Stimulated activated CD4-positive, alpha-beta T cell treated with anti-CD3 and anti-CD28 coated beads, Interleukin-15, amount 100 ng/mL, for 48 hours (primary cell): ENCODE measurements at regions not wholly inside any gene's neighbourhood (a gene's known extent, or its start where the extent isn't known, plus 50 kb on each side); places are given as distances from the start of the nearest gene placed in this dataset.
"Not testable (repeated sequence)": the region's sequence is repeated elsewhere in the genome, so short reads cannot be mapped to it uniquely, and the experiment has no call there.

ENCODE experiments used
- DNase-seq, 2 donors: peaks; one replicate each; pipeline ENCODE4 v3.0.0-alpha.2; 2020; ENCODE audit warnings: low read depth in 2 of 2

GRCh38 chr11:81197396-81197795 lies 1536.3 kb downstream of the FAM181B start:
- DNase-seq: no peak

GRCh38 chr11:81192516-81192915 lies 1541.1 kb downstream of the FAM181B start:
- DNase-seq: no peak

GRCh38 chr11:81190546-81190945 lies 1543.1 kb downstream of the FAM181B start:
- DNase-seq: no peak

- DNase-seq: not testable (repeated sequence)
Observed at GRCh38 chr11:81187033-81187432, 1546.6 kb downstream of the FAM181B start.

GRCh38 chr11:81174646-81175330 lies 1558.9 kb downstream of the FAM181B start:
- no peak for DNase-seq

GRCh38 chr11:81165164-81165563 lies 1568.5 kb downstream of the FAM181B start:
- DNase-seq: no peak

- DNase-seq: no peak
Observed at GRCh38 chr11:81159900-81160299, 1573.8 kb downstream of the FAM181B start.

- DNase-seq: no peak
Observed at GRCh38 chr11:81135570-81135969, 1598.1 kb downstream of the FAM181B start.

- no peak for DNase-seq
Observed at GRCh38 chr11:81129618-81130017, 1604.0 kb downstream of the FAM181B start.

GRCh38 chr11:81112718-81113117 lies 1620.9 kb downstream of the FAM181B start:
- no peak for DNase-seq

GRCh38 chr11:81104051-81104450 lies 1629.6 kb downstream of the FAM181B start:
- DNase-seq: no peak

- DNase-seq: no peak
Observed at GRCh38 chr11:81098471-81098870, 1635.2 kb downstream of the FAM181B start.

GRCh38 chr11:81092522-81092921 lies 1641.1 kb downstream of the FAM181B start:
- DNase-seq: no peak

GRCh38 chr11:81089242-81089641 lies 1644.4 kb downstream of the FAM181B start:
- DNase-seq: no peak

- no peak for DNase-seq
Observed at GRCh38 chr11:81080476-81080875, 1639.6 kb upstream of the TENM4 start.

GRCh38 chr11:81072273-81072672 lies 1631.4 kb upstream of the TENM4 start:
- no peak for DNase-seq

GRCh38 chr11:81071606-81072005 lies 1630.8 kb upstream of the TENM4 start:
- no peak for DNase-seq

- DNase-seq: no peak
Observed at GRCh38 chr11:81070948-81071347, 1630.1 kb upstream of the TENM4 start.

- no peak for DNase-seq
Observed at GRCh38 chr11:81059356-81059755, 1618.5 kb upstream of the TENM4 start.

GRCh38 chr11:81052344-81053158 lies 1611.7 kb upstream of the TENM4 start:
- no peak for DNase-seq

- no peak for DNase-seq
Observed at GRCh38 chr11:81039916-81040524, 1599.2 kb upstream of the TENM4 start.

GRCh38 chr11:81036168-81036870 lies 1595.5 kb upstream of the TENM4 start:
- no peak for DNase-seq
